Neural progenitor cell (in vitro differentiated cells): ENCODE measurements at regions not wholly inside any gene's neighbourhood (a gene's known extent, or its start where the extent isn't known, plus 50 kb on each side); places are given as distances from the start of the nearest gene placed in this dataset.

Experiments
- CTCF ChIP-seq: fragments of 200-600 bp; sonication (generic); IDR thresholded peaks from 2 replicates; pipeline ENCODE4 v1.5.1; 2017; ENCODE audit warnings: antibody characterized with exemption, mild to moderate bottlenecking
- EZH2 ChIP-seq: fragments of 200-600 bp; sonication (generic); IDR thresholded peaks from 2 replicates; pipeline ENCODE4 v1.6.1; 2017; ENCODE audit warnings: antibody characterized with exemption, mild to moderate bottlenecking, moderate library complexity
- EZH2phosphoT487 ChIP-seq: fragments of 200-600 bp; sonication (generic); IDR thresholded peaks from 2 replicates; pipeline ENCODE4 v1.6.1; 2017; ENCODE audit warnings: antibody characterized with exemption

GRCh38 chr17:77821114-77821513, 137.4 kb upstream of the TNRC6C start:
- TF ChIP-seq CTCF (no peak), EZH2phosphoT487 (no peak), EZH2 (no peak)
